WTC11 (cell line): ENCODE measurements at regions not wholly inside any gene's neighbourhood (a gene's known extent, or its start where the extent isn't known, plus 50 kb on each side); places are given as distances from the start of the nearest gene placed in this dataset.

ENCODE experiments used
- CTCF ChIP-seq: fragments of 200-600 bp; IDR thresholded peaks from 2 replicates; pipeline ENCODE4 v1.8.0; 2022; ENCODE audit warnings: antibody characterized with exemption
- E2F4 ChIP-seq: sonication (generic); formaldehyde crosslinking; IDR thresholded peaks from 2 replicates; pipeline ENCODE4 v1.8.1; 2022; ENCODE audit warnings: low read depth, mild to moderate bottlenecking, moderate library complexity, missing genetic modification reagents, borderline replicate concordance
- FOXJ3 ChIP-seq: sonication (generic); formaldehyde crosslinking; IDR thresholded peaks from 2 replicates; pipeline ENCODE4 v1.9.0; 2021; ENCODE audit warnings: missing genetic modification reagents, mild to moderate bottlenecking, borderline replicate concordance
- MAX ChIP-seq: sonication (generic); formaldehyde crosslinking; IDR thresholded peaks from 2 replicates; pipeline ENCODE4 v1.8.0; 2022; ENCODE audit warnings: mild to moderate bottlenecking, missing genetic modification reagents
- NFE2L1 ChIP-seq: sonication (generic); formaldehyde crosslinking; IDR thresholded peaks from 2 replicates; pipeline ENCODE4 v1.8.1; 2023; ENCODE audit warnings: missing genetic modification reagents
- NR1H2 ChIP-seq: sonication (generic); formaldehyde crosslinking; IDR thresholded peaks from 2 replicates; pipeline ENCODE4 v1.9.0; 2021; ENCODE audit warnings: mild to moderate bottlenecking, moderate library complexity, missing genetic modification reagents
- NR3C1 ChIP-seq: sonication (generic); formaldehyde crosslinking; conservative IDR thresholded peaks from 2 replicates; pipeline ENCODE4 v1.8.1; 2023; ENCODE audit warnings: low read depth, mild to moderate bottlenecking, missing genetic modification reagents
- RELA ChIP-seq: sonication (generic); formaldehyde crosslinking; IDR thresholded peaks from 2 replicates; pipeline ENCODE4 v1.8.1; 2022; ENCODE audit warnings: missing genetic modification reagents, mild to moderate bottlenecking, borderline replicate concordance
- TP53 ChIP-seq: sonication (generic); formaldehyde crosslinking; IDR thresholded peaks from 2 replicates; pipeline ENCODE4 v1.8.1; 2023; ENCODE audit warnings: mild to moderate bottlenecking, missing genetic modification reagents
- USF2 ChIP-seq: sonication (generic); formaldehyde crosslinking; IDR thresholded peaks from 2 replicates; pipeline ENCODE4 v1.8.1; 2023; ENCODE audit warnings: mild to moderate bottlenecking, missing genetic modification reagents, moderate library complexity
- ZNF281 ChIP-seq: sonication (generic); formaldehyde crosslinking; IDR thresholded peaks from 2 replicates; pipeline ENCODE4 v1.8.0; 2023; ENCODE audit warnings: mild to moderate bottlenecking, missing genetic modification reagents
- ZNF423 ChIP-seq: fragments of 250-450 bp; sonication (Bioruptor Pico); IDR thresholded peaks from 2 replicates; pipeline ENCODE4 v2.1.2; 2022; ENCODE audit warnings: mild to moderate bottlenecking, moderate library complexity

GRCh38 chr15:70293591-70294470, 196.1 kb upstream of the TLE3 start:
- TF ChIP-seq NR3C1 (CRISPR knock-in tag) (no peak), NR1H2 (CRISPR knock-in tag) (no peak), CTCF (no peak), ZNF423 (CRISPR knock-in tag) (no peak), USF2 (CRISPR knock-in tag) (no peak), TP53 (CRISPR knock-in tag) (no peak), E2F4 (CRISPR knock-in tag) (no peak), MAX (CRISPR knock-in tag) (no peak), NFE2L1 (CRISPR knock-in tag) (no peak), ZNF281 (no peak), FOXJ3 (CRISPR knock-in tag) (no peak), RELA (CRISPR knock-in tag) (no peak)
